Activated CD8-positive, alpha-beta memory T cell treated with anti-CD3 and anti-CD28 coated beads, Interleukin-2, amount 50 U/mL, for 24 hours (primary cell): ENCODE measurements at regions not wholly inside any gene's neighbourhood (a gene's known extent, or its start where the extent isn't known, plus 50 kb on each side); places are given as distances from the start of the nearest gene placed in this dataset.
"Not testable (repeated sequence)": the region's sequence is repeated elsewhere in the genome, so short reads cannot be mapped to it uniquely, and the experiment has no call there.

Experiments
- DNase-seq: peaks from one replicate; pipeline ENCODE4 v3.0.0-alpha.2; 2020; ENCODE audit errors: extremely low read depth

- DNase-seq = not testable (repeated sequence)
Observed at GRCh38 chr1:146510248-146510983, 281.6 kb upstream of the NOTCH2NLA start.

GRCh38 chr1:146504121-146504520 lies 275.3 kb upstream of the NOTCH2NLA start:
- DNase-seq = not testable (repeated sequence)

DNA sequence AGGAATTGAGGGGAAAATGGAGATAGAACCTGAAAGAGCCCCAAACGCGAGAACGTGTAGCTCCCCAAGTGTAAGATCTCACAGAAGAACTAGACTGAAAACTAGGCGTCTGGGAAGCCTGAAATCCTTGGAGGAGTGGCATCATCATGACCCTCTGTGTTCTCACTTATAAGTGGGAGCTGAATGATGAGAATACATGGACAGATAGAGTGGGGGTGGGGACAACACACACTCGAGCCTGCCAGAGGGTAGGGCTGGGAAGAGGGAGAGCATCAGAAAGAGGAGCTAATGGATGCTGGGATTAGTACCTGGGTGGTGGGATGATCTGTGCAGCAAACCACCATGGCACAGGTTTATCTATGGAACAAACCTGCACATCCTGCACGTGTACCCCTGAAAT lies 258.7 kb upstream of the NOTCH2NLA start:
- not testable (repeated sequence) for DNase-seq

- DNase-seq = not testable (repeated sequence)
Observed at GRCh38 chr1:146487155-146487554, 258.3 kb upstream of the NOTCH2NLA start.

DNA sequence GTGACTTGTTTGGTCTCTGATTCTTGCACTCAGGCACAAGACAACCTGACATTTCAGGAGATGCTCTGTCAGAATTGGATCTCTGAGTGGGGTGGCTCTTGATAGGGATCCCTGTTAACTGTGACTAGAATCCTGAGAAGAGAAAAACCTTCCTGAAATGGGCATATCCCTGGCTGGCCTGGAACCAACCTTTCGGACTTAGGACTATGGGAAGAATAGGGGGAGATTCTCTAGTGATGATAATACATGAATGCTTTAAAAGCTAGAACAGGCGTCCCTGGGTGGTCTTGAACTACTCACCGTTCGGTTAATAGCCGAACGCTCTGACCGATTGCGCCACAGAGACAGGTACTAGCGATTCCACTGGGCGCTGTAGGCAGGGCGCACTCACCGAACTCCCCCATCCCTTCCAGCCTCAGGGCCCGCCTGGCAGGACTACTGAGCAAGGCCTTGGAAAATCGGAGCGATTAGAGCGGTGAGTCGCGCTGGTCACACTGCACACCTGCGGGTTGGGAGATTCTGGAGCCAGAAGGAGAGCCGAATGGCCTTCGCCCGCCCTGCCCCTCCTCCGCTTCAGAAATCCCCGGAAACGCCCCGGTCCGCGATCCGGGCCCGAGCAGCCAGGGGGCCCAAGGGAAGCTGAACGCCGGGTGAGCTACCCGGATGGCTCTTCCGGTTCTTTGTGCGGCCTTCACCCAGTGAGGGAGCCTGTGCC lies 257.6 kb upstream of the NOTCH2NLA start:
- not testable (repeated sequence) for DNase-seq

- not testable (repeated sequence) for DNase-seq
Observed at GRCh38 chr1:146484195-146484594, 255.4 kb upstream of the NOTCH2NLA start.

GRCh38 chr1:146479188-146479587 lies 250.4 kb upstream of the NOTCH2NLA start:
- not testable (repeated sequence) for DNase-seq

DNA sequence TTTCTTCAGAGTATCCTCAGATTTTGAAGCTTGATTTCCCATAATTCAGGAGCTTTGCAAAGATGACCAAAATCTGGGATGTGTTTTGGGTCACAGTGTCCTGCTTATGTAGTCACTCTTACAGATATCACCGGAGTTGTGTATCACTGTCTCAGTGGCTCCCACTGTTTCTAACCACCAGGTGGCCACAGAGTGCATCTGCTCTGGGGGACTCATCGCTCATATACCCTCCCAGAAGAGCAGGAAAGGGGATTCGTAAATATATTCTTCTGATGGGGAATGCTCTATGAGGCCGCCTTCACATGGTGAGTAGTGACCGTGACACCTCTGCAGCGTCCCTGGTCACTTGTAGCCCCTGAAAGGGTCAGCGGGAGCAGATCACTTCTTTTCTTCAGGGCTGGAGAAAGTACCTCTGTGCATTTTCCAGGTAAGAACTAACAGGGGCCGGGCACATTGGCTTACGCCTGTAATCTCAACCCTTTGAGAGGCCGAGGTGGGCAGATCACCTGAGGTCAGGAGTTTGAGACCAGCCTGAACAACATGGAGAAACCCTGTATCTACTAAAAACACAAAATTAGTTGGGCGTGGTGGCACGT lies 249.4 kb upstream of the NOTCH2NLA start:
- not testable (repeated sequence) for DNase-seq

- not testable (repeated sequence) for DNase-seq
Observed at GRCh38 chr1:146475086-146475485, 246.3 kb upstream of the NOTCH2NLA start.

DNA sequence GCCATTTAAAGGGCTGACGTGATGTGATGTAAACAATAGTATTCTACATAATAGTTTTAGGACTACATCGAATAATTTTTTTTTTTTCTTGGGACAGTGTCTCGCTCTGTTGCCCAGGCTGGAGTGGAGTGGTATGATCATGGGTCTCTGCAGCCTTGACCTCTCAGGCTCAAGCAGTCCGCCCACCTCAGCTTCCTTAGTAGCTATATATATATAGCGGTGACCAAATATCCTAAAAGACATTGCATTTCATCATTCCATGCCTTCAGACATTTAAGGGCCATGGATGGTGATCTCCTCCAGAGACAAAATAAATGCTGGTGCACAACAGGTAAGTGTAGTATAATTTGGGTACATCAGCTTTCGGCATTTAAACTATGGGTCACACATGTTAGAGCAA lies 245.4 kb upstream of the NOTCH2NLA start:
- DNase-seq = not testable (repeated sequence)

DNA sequence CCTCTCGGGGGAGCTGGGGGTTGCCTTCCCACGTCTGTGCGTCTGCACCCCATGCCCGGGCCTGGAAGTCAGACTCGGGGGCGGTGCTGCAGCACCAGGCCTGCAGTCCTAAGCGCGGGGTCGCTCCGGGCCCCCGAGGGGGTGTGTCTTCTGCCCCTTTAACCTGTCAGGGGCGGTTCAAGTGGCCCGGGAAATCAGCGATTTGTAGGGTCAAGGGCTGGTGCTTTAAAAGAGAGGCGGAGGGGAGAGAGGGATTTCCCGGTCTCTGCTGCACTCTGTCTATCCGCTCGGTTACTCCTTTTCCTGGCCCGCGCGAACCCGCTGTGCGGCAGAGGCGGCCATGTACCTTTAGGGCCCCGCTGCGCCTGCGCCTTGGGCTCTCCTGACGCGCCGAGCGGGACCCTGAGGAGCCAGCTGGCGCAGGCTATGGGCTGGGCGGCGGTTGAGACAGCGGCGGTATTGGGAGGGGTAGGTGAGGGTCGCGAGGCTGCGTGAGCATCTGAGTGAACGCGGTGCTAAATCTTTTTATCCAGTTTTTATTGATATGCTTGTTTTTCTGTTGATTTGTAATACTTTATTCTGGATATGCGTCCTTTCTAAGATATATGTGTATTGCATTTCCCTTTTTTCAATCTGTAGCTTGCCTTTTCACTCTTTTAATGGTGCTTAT lies 243.5 kb upstream of the NOTCH2NLA start:
- DNase-seq = peak; percentile 32

DNA sequence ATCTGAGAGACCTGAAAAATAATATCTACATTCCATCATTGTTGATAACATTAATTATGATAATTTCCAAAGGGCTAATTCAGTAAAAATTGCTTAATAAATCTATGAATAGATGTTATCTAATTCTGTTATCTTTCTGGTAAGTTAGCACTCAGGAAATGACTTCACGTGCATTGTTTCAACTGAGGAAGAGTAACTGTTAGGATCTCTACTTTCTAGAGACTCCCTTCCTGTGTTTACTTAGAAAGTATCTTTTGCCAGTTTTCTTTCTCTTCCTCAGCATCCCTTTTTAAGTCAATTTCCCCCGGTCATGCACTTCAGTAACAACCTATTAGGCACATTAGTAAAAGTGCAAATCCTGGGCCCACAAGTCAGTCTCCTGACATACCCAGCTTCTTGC lies 231.1 kb upstream of the NOTCH2NLA start:
- DNase-seq = not testable (repeated sequence)

DNA sequence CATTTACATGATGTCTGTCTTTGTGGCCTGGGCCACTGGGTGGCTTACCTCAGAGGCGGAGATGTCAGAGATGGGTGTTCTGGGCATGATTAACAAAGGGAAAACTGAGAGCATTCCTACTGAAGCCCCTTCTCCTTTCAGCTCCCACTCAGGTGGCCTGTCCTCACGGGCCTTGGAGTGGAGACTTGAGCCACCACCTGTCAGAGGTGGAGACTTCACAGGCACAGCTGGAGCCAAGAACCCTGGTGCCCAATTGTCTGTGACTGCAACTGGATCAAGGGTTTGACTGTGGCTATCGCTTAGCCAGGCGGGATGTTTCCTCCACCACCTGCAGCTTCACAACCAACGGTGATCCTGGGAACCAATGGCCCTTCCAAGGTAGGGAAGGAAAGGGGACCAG lies 230.5 kb upstream of the NOTCH2NLA start:
- not testable (repeated sequence) for DNase-seq

DNA sequence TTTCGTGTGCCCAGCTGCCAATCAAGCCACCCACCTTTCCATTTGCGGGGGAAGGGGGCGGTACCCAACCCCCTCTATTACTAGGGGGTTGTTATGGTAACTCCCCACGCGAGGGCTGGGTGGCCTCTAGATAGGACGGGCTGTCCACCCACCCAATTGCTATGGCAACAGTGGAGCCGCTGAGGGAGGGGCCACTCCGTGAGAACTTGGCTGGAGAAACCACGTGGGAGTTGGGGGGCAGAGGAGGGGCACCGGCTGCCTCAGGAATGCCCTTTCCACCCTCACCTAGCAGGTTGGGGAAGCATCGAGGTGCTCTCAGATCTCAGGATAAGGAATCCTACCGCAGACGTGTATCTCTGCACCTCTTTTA lies 220.0 kb upstream of the NOTCH2NLA start:
- DNase-seq = not testable (repeated sequence)

GRCh38 chr1:146448212-146448876 lies 219.5 kb upstream of the NOTCH2NLA start:
- DNase-seq = peak; percentile 14

DNA sequence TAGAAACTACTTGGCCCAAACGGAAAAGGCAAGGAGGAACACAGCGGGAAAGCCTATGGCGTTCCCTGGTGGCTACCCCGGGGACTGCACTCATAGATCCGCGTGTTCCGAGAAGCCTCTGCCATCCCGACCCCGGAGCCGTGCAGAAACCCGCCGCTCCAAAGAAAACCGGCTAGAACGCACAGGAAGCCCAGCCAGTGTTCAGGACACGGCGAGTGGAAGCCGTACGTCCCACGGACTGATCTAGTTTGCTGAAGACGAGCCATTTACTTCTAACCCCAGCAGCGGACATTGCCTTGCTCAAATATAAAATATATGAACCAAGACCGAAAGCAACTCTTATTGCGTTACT lies 215.0 kb upstream of the NOTCH2NLA start:
- not testable (repeated sequence) for DNase-seq

DNA sequence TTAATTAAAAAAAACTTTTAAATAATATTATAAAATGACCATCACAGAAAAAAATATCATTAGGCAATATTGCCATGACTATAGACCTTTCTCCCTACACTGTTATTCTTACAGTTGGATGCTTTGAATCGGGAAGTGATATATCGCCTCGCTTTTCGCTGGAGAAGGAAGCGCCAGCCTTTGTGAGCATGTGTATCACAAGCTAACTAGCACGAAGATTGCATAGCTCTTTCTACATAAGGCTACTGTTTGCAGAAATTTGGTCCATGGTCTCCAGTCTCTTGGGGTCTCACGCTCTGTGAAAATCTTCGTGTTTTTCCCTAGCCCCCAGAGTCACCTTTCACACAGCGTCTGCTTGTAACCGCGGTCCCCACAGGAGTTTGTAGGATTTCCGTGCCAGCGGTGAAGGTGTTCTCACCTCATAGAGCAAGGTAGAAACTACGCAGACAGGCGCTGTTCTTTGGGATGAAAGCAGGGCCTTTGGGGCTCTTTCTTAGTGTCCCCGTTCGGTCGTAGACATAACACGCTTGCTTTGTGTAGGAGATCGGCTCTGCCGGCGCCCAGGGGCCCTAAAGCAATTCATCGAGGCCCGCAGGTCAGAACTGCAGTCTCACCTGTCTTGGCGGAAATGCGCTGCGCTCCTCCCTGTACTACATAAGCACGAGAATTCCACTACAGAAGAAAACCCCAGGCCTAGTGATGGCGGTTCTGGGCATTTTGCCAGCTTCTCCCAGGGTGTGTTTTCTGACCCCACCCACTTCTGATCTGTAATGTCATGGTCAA lies 214.5 kb upstream of the NOTCH2NLA start:
- DNase-seq = not testable (repeated sequence)

DNA sequence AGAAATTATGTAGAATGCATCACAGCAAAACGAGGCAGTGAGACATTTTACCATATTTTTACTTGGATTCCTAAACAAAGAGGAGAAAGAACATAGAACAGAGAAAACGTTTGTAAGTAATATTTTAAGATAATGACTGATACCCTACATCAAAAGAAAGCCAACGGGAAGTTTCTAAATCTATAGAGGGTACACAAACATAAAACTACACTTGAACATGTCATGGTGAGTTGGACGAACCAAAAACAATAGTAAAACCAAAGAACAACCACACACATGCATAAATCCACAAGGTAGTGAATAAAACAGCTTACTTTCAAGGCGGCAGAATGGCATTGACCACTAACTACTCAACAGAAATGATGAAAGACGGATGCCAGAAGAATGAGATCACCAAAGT lies 209.7 kb upstream of the NOTCH2NLA start:
- not testable (repeated sequence) for DNase-seq

GRCh38 chr1:146416642-146417041 lies 187.8 kb upstream of the NOTCH2NLA start:
- DNase-seq = not testable (repeated sequence)

DNA sequence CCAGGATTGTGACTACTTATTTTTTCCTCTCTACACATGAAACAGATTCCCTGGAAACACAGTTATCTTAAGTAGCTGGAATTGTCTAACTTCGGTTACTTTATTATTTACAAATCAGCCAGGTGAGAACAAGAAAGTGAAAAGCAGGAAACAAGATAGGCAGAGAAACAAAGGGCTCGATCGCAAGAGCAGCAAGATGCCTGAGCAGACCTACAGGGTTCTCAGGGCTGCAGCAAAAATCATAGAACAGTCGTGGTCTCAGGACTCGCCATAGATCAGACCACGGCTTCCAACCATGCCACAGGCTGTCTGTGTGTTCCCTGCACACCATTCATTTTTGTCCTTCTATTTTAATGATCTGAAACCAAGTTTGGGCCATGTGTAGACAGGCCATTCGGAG lies 186.2 kb upstream of the NOTCH2NLA start:
- DNase-seq = not testable (repeated sequence)

GRCh38 chr1:146413911-146414310 lies 185.1 kb upstream of the NOTCH2NLA start:
- DNase-seq = not testable (repeated sequence)
